Glutamatergic neuron (in vitro differentiated cells): ENCODE measurements at regions not wholly inside any gene's neighbourhood (a gene's known extent, or its start where the extent isn't known, plus 50 kb on each side); places are given as distances from the start of the nearest gene placed in this dataset.

ENCODE experiments used
- DNase-seq: peaks from one replicate; pipeline ENCODE4 v3.0.0; 2022
- H3K27ac Mint-ChIP-seq: one replicate; pipeline ENCODE4 v1.8.0; 2020; ENCODE audit warnings: mild to moderate bottlenecking, mixed read lengths, inconsistent platforms; ENCODE audit not compliant: unreplicated experiment
- H3K27me3 Mint-ChIP-seq: one replicate; pipeline ENCODE4 v1.8.0; 2020; ENCODE audit warnings: mild to moderate bottlenecking, moderate library complexity, mixed read lengths, inconsistent platforms; ENCODE audit not compliant: unreplicated experiment
- H3K36me3 Mint-ChIP-seq: one replicate; pipeline ENCODE4 v1.8.0; 2020; ENCODE audit warnings: mild to moderate bottlenecking, mixed read lengths, inconsistent platforms; ENCODE audit not compliant: unreplicated experiment
- H3K4me1 Mint-ChIP-seq: one replicate; pipeline ENCODE4 v1.8.0; 2020; ENCODE audit warnings: mild to moderate bottlenecking, low read depth, mixed read lengths, inconsistent platforms; ENCODE audit not compliant: unreplicated experiment
- H3K4me3 Mint-ChIP-seq: one replicate; pipeline ENCODE4 v1.8.0; 2020; ENCODE audit warnings: mild to moderate bottlenecking, mixed read lengths, inconsistent platforms; ENCODE audit not compliant: unreplicated experiment
- H3K9me3 Mint-ChIP-seq: one replicate; pipeline ENCODE4 v1.8.0; 2020; ENCODE audit warnings: mild to moderate bottlenecking, moderate library complexity, mixed read lengths, inconsistent platforms; ENCODE audit not compliant: unreplicated experiment
- CTCF ChIP-seq: fragments of 200-600 bp; sonication (generic); IDR thresholded peaks from one replicate; pipeline ENCODE4 v1.5.0; 2021; ENCODE audit not compliant: partially characterized antibody, unreplicated experiment

- no peak for DNase-seq
- Mint-ChIP-seq H3K27me3 (no peaks in the 10 kb centered on the region), H3K4me3 (no peak overlapping the region), H3K27ac (no peak overlapping the region), H3K36me3 (no peaks in the 10 kb centered on the region), H3K9me3 (no peaks in the 10 kb centered on the region), H3K4me1 (no peaks in the 10 kb centered on the region)
- no peak for TF ChIP-seq CTCF
These were observed 720.4 kb upstream of the ADGRL4 start for GRCh38 chr1:79726911-79727310.

- Mint-ChIP-seq H3K9me3 (no peaks in the 10 kb centered on the region), H3K4me1 (no peaks in the 10 kb centered on the region), H3K27me3 (no peaks in the 10 kb centered on the region), H3K27ac (no peak overlapping the region), H3K36me3 (no peaks in the 10 kb centered on the region), H3K4me3 (no peak overlapping the region)
- TF ChIP-seq CTCF: no peak
- DNase-seq: no peak
These were observed 719.8 kb upstream of the ADGRL4 start for GRCh38 chr1:79726321-79726720.

- no peaks in the 10 kb centered on the region for H3K4me1 Mint-ChIP-seq
- H3K27ac Mint-ChIP-seq: no peak overlapping the region
- H3K27me3 Mint-ChIP-seq: no peaks in the 10 kb centered on the region
- H3K9me3 Mint-ChIP-seq: no peaks in the 10 kb centered on the region
- no peaks in the 10 kb centered on the region for H3K36me3 Mint-ChIP-seq
- TF ChIP-seq CTCF: no peak
- H3K4me3 Mint-ChIP-seq: no peak overlapping the region
- DNase-seq: no peak
These were observed 709.9 kb upstream of the ADGRL4 start for GRCh38 chr1:79716447-79716846.

DNA sequence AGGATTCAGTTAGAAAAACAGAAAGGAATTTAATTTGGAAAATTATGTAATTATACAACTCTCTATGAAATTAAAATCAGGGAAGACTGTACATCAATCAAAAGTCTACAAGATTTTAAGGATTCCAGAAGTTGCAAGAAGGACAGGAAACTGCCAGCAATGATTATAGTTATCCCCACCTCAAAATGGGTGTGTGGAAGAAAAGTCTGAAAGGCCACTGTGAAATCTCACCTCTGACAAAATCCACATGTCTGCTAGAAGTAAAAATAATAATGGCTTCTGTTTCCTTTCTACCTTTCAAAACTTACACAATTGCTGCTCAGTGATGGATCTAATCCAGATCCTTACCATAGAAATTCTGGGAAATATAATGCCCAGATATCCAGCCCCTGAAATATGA is 708.1 kb upstream of the ADGRL4 start:
- no peak overlapping the region for H3K4me3 Mint-ChIP-seq

DNA sequence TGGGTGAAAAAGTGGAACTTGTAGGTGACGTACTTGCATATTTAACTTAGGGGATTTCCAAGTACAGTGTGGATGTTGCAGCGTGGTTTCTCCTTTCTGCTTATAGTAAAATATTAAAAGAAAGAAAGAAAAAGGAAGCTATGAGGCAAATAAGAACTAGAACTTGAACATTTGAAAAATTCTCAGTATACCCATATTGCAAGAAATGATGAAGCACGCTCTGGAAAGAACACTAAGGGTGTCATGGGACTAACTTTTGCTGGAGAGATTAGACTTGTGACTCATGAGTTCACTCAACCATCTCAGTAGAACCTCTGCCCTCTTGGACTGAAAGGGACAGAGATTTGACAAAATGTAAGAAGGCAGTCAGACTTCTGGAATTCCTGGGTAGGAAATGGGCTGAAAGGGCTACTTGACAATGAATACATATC is 704.5 kb upstream of the ADGRL4 start:
- Mint-ChIP-seq H3K4me1 (no peaks in the 10 kb centered on the region), H3K9me3 (no peaks in the 10 kb centered on the region)

More for the DNA sequence above, 708.1 kb upstream of the ADGRL4 start:
- no peaks in the 10 kb centered on the region for H3K9me3 Mint-ChIP-seq
- no peak for TF ChIP-seq CTCF
- no peak overlapping the region for H3K27ac Mint-ChIP-seq
- no peaks in the 10 kb centered on the region for H3K4me1 Mint-ChIP-seq
- H3K27me3 Mint-ChIP-seq: no peaks in the 10 kb centered on the region
- H3K36me3 Mint-ChIP-seq: no peaks in the 10 kb centered on the region
- no peak for DNase-seq

More for the DNA sequence above, 704.5 kb upstream of the ADGRL4 start:
- no peak overlapping the region for H3K4me3 Mint-ChIP-seq
- no peaks in the 10 kb centered on the region for H3K27me3 Mint-ChIP-seq
- no peak for TF ChIP-seq CTCF
- H3K36me3 Mint-ChIP-seq: no peaks in the 10 kb centered on the region
- no peak for DNase-seq
- H3K27ac Mint-ChIP-seq: no peak overlapping the region
